Mesothelial cell of epicardium (in vitro differentiated cells): ENCODE measurements at regions not wholly inside any gene's neighbourhood (a gene's known extent, or its start where the extent isn't known, plus 50 kb on each side); places are given as distances from the start of the nearest gene placed in this dataset.

ENCODE experiments used
- DNase-seq, 2 experiments: peaks; one replicate each; pipeline ENCODE4 v3.0.0; 2021; ENCODE audit warnings: low spot score in 2 of 2; ENCODE audit not compliant: unreplicated experiment in 2 of 2
- H3K27ac Mint-ChIP-seq: 2 replicates; pipeline ENCODE4 v1.8.0; 2021; ENCODE audit warnings: mixed read lengths
- H3K27me3 Mint-ChIP-seq: 2 replicates; pipeline ENCODE4 v1.8.0; 2021; ENCODE audit warnings: low read depth, mixed read lengths
- H3K36me3 Mint-ChIP-seq: 2 replicates; pipeline ENCODE4 v1.8.0; 2021; ENCODE audit warnings: mixed read lengths
- H3K4me1 Mint-ChIP-seq: 2 replicates; pipeline ENCODE4 v1.8.0; 2021; ENCODE audit warnings: mixed read lengths
- H3K4me3 Mint-ChIP-seq: 2 replicates; pipeline ENCODE4 v1.8.0; 2021; ENCODE audit warnings: mild to moderate bottlenecking, moderate library complexity, mixed read lengths
- H3K9me3 Mint-ChIP-seq: 2 replicates; pipeline ENCODE4 v1.8.0; 2021; ENCODE audit warnings: mixed read lengths
- CTCF ChIP-seq: fragments of 200-600 bp; sonication (generic); IDR thresholded peaks from one replicate; pipeline ENCODE4 v1.5.0; 2021; ENCODE audit warnings: antibody characterized with exemption; ENCODE audit not compliant: unreplicated experiment

- no peak for TF ChIP-seq CTCF
- Mint-ChIP-seq H3K27ac (no peak overlapping the region), H3K36me3 (no peaks in the 10 kb centered on the region), H3K27me3 (no peaks in the 10 kb centered on the region), H3K4me3 (no peak overlapping the region), H3K4me1 (peaks cover 3% of the 10 kb centered on the region), H3K9me3 (no peaks in the 10 kb centered on the region)
- no peak for DNase-seq
These were observed 480.8 kb upstream of the COBL start for GRCh38 chr7:51797371-51797770.

GRCh38 chr7:51792796-51793195, 476.2 kb upstream of the COBL start:
- no peak for DNase-seq
- Mint-ChIP-seq H3K4me1 (no peaks in the 10 kb centered on the region), H3K27ac (no peak overlapping the region), H3K4me3 (no peak overlapping the region), H3K27me3 (no peaks in the 10 kb centered on the region), H3K36me3 (no peaks in the 10 kb centered on the region), H3K9me3 (no peaks in the 10 kb centered on the region)
- TF ChIP-seq CTCF = no peak

GRCh38 chr7:51789489-51789888, 472.9 kb upstream of the COBL start:
- Mint-ChIP-seq H3K4me1 (no peaks in the 10 kb centered on the region), H3K4me3 (no peak overlapping the region), H3K27me3 (no peaks in the 10 kb centered on the region), H3K27ac (no peak overlapping the region), H3K9me3 (no peaks in the 10 kb centered on the region), H3K36me3 (no peaks in the 10 kb centered on the region)
- no peak for DNase-seq
- TF ChIP-seq CTCF = no peak

GRCh38 chr7:51786284-51786683, 469.7 kb upstream of the COBL start:
- no peak for DNase-seq
- H3K9me3 Mint-ChIP-seq = no peaks in the 10 kb centered on the region
- no peaks in the 10 kb centered on the region for H3K36me3 Mint-ChIP-seq
- no peaks in the 10 kb centered on the region for H3K4me1 Mint-ChIP-seq
- no peaks in the 10 kb centered on the region for H3K27me3 Mint-ChIP-seq
- H3K27ac Mint-ChIP-seq = no peak overlapping the region
- no peak for TF ChIP-seq CTCF
- no peak overlapping the region for H3K4me3 Mint-ChIP-seq

GRCh38 chr7:51785876-51786275, 469.3 kb upstream of the COBL start:
- Mint-ChIP-seq H3K4me1 (no peaks in the 10 kb centered on the region), H3K4me3 (no peak overlapping the region), H3K27me3 (no peaks in the 10 kb centered on the region), H3K36me3 (no peaks in the 10 kb centered on the region), H3K9me3 (no peaks in the 10 kb centered on the region), H3K27ac (no peak overlapping the region)
- no peak for TF ChIP-seq CTCF
- DNase-seq = no peak

GRCh38 chr7:51785171-51785570, 468.6 kb upstream of the COBL start:
- Mint-ChIP-seq H3K4me1 (no peaks in the 10 kb centered on the region), H3K9me3 (no peaks in the 10 kb centered on the region), H3K27ac (no peak overlapping the region), H3K4me3 (no peak overlapping the region), H3K27me3 (no peaks in the 10 kb centered on the region), H3K36me3 (no peaks in the 10 kb centered on the region)
- no peak for DNase-seq
- TF ChIP-seq CTCF = no peak
